ENCODE measurements at regions not wholly inside any gene's neighbourhood (a gene's known extent, or its start where the extent isn't known, plus 50 kb on each side); places are given as distances from the start of the nearest gene placed in this dataset.

GRCh38 chr10:63755441-63755840 lies 234.2 kb downstream of the REEP3 start:
- no peak for TF ChIP-seq ZNF274 (IDR thresholded peaks at IDR 0.05; ENCODE audit: low read depth, low read length)
- no peak for TF ChIP-seq YY1 (IDR thresholded peaks at IDR 0.05; ENCODE audit: insufficient read depth, insufficient read length)

Measured in NT2/D1 (cell line).